ENCODE measurements at regions not wholly inside any gene's neighbourhood (a gene's known extent, or its start where the extent isn't known, plus 50 kb on each side); places are given as distances from the start of the nearest gene placed in this dataset.
"Not testable (repeated sequence)": the region's sequence is repeated elsewhere in the genome, so short reads cannot be mapped to it uniquely, and the experiment has no call there.

GRCh38 chr18:56291294-56291693, 347.1 kb downstream of the TXNL1 start:
- no peak overlapping the region for H3K4me3 Mint-ChIP-seq

DNA sequence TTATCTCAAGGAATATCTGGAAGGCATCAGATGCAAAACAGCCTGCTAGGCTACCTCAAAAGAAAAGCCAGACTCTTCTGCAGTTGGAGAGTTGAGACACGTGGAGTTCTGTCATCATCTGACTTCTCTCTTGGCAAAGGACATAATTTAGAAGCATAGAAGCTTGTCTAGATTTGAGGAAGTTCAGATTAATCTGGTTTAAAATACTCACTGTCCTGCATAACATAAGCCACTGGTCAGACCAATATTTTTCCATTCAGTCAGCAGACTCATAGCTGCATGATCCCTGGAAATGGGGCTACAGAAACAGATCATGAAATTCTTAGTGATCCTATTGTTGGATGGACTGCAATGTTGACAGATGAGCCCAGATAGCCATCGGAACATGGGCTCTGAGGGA, 349.0 kb downstream of the TXNL1 start:
- no peak for DNase-seq
- H3K36me3 Mint-ChIP-seq (ENCODE audit: low read depth), result no peaks in the 10 kb centered on the region
- no peak overlapping the region for H3K27ac Mint-ChIP-seq
- no peaks in the 10 kb centered on the region for H3K9me3 Mint-ChIP-seq
- intact Hi-C loops (cut with micrococcal nuclease), result no loop called here
- no peaks in the 10 kb centered on the region for H3K4me1 Mint-ChIP-seq (ENCODE audit: low read depth)
- H3K4me3 Mint-ChIP-seq, result no peak overlapping the region
- CTCF ChIA-PET, result no interaction called here
- H3K27me3 Mint-ChIP-seq (ENCODE audit: low read depth), result no peaks in the 10 kb centered on the region

More at GRCh38 chr18:56291294-56291693, 347.1 kb downstream of the TXNL1 start:
- H3K27ac Mint-ChIP-seq, result no peak overlapping the region
- intact Hi-C loops (cut with micrococcal nuclease), result no loop called here
- H3K4me1 Mint-ChIP-seq (ENCODE audit: low read depth), result peaks cover 2% of the 10 kb centered on the region
- DNase-seq, result no peak
- no peaks in the 10 kb centered on the region for H3K27me3 Mint-ChIP-seq (ENCODE audit: low read depth)
- no peaks in the 10 kb centered on the region for H3K36me3 Mint-ChIP-seq (ENCODE audit: low read depth)
- no peaks in the 10 kb centered on the region for H3K9me3 Mint-ChIP-seq
- CTCF ChIA-PET, result no interaction called here

DNA sequence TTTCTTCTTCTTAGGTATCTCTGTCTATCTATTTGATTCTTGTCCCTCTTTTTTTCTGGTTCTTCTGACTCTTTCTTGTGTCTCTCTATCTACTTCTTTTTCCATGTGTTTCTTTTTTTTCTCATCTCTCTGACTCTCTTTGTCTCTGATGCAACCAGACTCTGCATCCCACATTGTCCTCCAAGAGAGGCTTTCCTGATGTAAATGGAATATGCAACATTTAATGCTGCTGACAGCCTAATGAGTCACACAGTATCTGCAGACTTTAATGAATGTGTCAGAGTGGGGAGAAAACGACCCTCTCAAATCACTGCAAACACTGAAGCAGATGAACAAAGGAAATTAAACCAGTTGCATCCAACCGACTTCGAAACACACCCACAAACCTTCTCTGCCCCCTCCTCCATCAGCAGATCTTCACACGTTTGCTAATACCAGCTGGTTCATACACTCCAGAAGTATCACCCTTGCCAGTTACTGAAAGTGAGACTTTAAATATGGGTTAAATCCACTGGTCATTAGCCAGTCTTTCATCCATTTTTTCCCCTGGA, 351.5 kb downstream of the TXNL1 start:
- intact Hi-C loops (cut with micrococcal nuclease), result no loop called here
- Mint-ChIP-seq H3K4me3 (no peak overlapping the region), H3K4me1 (ENCODE audit: low read depth) (no peaks in the 10 kb centered on the region), H3K27me3 (ENCODE audit: low read depth) (no peaks in the 10 kb centered on the region), H3K9me3 (no peaks in the 10 kb centered on the region), H3K36me3 (ENCODE audit: low read depth) (no peaks in the 10 kb centered on the region), H3K27ac (no peak overlapping the region)
- no peak for DNase-seq
- CTCF ChIA-PET, result interaction anchor here (0.6 kb wide), 1 partner anchor 55 kb away, joined by 3 read pairs; no protein-coding TSS in a partner anchor

- no peaks in the 10 kb centered on the region for H3K36me3 Mint-ChIP-seq (ENCODE audit: low read depth)
- no peak overlapping the region for H3K27ac Mint-ChIP-seq
- intact Hi-C loops (cut with micrococcal nuclease), result no loop called here
- CTCF ChIA-PET, result no interaction called here
- no peaks in the 10 kb centered on the region for H3K27me3 Mint-ChIP-seq (ENCODE audit: low read depth)
- no peak for DNase-seq
- no peaks in the 10 kb centered on the region for H3K9me3 Mint-ChIP-seq
- H3K4me1 Mint-ChIP-seq (ENCODE audit: low read depth), result no peaks in the 10 kb centered on the region
- no peak overlapping the region for H3K4me3 Mint-ChIP-seq
Measured at GRCh38 chr18:56285387-56286065, 352.9 kb downstream of the TXNL1 start.

DNA sequence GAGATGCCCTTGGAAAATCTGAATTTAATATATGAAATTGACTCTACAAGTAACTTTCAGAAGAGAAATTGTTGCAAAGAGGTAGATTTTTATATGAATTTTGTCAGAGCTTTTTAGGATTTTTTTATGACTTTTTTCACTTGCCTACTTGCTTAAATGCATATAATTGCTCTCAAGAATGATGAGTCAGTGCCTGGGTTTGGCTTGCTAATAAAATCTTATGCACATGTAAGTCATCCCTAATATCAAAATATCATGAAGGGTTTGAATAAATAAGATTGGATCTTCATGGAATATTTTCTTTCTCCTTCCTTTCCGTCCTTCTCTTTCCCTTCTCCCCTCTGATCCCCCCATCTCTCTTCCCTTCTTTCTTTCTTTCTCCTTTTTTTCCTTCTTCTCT, 354.1 kb downstream of the TXNL1 start:
- Mint-ChIP-seq H3K27ac (no peak overlapping the region), H3K27me3 (ENCODE audit: low read depth) (no peaks in the 10 kb centered on the region), H3K4me3 (no peak overlapping the region), H3K9me3 (peaks cover 1% of the 10 kb centered on the region), H3K36me3 (ENCODE audit: low read depth) (no peaks in the 10 kb centered on the region), H3K4me1 (ENCODE audit: low read depth) (no peaks in the 10 kb centered on the region)
- intact Hi-C loops (cut with micrococcal nuclease), result no loop called here
- DNase-seq, result no peak
- CTCF ChIA-PET, result interaction anchor here (0.6 kb wide), 1 partner anchor 191 kb away, joined by 3 read pairs; no protein-coding TSS in a partner anchor

GRCh38 chr18:56283316-56283715, 355.1 kb downstream of the TXNL1 start:
- no peaks in the 10 kb centered on the region for H3K4me1 Mint-ChIP-seq (ENCODE audit: low read depth)
- no peak overlapping the region for H3K27ac Mint-ChIP-seq
- intact Hi-C loops (cut with micrococcal nuclease), result no loop called here
- CTCF ChIA-PET, result no interaction called here
- no peak for DNase-seq
- no peak overlapping the region for H3K4me3 Mint-ChIP-seq
- H3K9me3 Mint-ChIP-seq, result peaks cover 1% of the 10 kb centered on the region
- H3K36me3 Mint-ChIP-seq (ENCODE audit: low read depth), result no peaks in the 10 kb centered on the region
- peaks cover 3% of the 10 kb centered on the region for H3K27me3 Mint-ChIP-seq (ENCODE audit: low read depth)

DNA sequence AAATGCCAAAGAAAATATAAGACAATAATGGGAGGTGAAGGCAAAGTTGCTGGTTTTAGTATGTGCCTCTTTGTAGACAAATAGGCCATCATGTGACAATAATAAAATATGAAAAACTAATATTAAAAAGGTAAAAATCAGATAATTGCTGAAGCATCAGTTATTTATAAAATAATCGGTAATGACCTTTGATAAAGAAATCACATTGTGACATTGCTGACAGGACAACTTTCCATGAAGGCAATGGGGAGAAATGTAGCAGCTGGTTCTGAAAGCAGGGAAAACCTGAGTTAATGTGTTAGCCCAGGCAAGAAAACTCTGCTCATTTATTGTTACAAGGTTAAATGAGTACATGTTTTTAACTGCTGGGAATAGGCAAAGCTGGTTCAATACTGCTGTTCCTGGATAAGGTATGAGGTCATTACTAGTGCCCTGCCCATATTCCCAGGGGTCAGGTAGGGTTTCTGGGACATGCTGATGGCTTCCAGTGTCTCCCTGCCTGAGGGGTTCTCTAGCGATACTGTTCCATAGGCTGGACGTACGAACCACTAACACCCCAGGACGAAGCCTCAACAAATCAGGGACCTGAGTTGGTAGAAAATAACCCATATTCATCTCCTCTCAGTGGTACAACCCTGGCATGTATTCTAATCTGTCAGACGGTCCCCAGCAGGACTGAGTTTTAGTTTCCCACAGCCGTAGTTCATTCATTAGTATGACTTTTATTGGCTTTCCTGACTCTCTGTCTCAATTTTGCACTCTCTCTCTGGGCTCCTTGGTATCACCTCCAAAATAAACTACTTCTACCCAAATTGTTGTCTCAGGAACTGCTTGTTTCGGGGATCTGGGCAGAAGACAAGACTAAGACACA, 355.9 kb downstream of the TXNL1 start:
- CTCF ChIA-PET, result no interaction called here
- no peak for DNase-seq
- Mint-ChIP-seq H3K4me1 (ENCODE audit: low read depth) (no peaks in the 10 kb centered on the region), H3K27me3 (ENCODE audit: low read depth) (peaks cover 3% of the 10 kb centered on the region), H3K4me3 (no peak overlapping the region), H3K36me3 (ENCODE audit: low read depth) (no peaks in the 10 kb centered on the region), H3K9me3 (peaks cover 1% of the 10 kb centered on the region), H3K27ac (no peak overlapping the region)
- intact Hi-C loops (cut with micrococcal nuclease), result no loop called here

DNA sequence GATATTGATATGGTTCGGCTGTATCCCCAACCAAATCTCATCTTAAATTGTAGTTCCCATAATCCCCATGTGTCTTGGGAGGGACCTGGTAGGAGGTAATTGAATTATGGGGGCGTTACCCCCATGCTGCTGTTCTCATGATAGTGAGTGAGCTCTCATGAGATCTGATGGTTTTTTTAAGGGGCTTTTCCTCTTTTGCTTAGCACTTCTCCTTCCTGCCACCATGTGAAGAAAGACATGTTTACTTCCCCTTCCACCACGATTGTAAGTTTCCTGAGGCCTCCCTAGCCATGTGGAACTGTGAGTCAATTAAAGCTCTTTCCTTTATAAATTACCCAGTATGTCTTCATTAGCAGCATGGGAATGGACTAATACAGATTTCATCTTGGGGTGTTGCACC, 358.6 kb downstream of the TXNL1 start:
- H3K9me3 Mint-ChIP-seq; H3K4me1 Mint-ChIP-seq (ENCODE audit: low read depth); H3K27ac Mint-ChIP-seq; DNase-seq; H3K36me3 Mint-ChIP-seq (ENCODE audit: low read depth); intact Hi-C loops (cut with micrococcal nuclease); CTCF ChIA-PET; H3K27me3 Mint-ChIP-seq (ENCODE audit: low read depth); H3K4me3 Mint-ChIP-seq: not testable (repeated sequence)

DNA sequence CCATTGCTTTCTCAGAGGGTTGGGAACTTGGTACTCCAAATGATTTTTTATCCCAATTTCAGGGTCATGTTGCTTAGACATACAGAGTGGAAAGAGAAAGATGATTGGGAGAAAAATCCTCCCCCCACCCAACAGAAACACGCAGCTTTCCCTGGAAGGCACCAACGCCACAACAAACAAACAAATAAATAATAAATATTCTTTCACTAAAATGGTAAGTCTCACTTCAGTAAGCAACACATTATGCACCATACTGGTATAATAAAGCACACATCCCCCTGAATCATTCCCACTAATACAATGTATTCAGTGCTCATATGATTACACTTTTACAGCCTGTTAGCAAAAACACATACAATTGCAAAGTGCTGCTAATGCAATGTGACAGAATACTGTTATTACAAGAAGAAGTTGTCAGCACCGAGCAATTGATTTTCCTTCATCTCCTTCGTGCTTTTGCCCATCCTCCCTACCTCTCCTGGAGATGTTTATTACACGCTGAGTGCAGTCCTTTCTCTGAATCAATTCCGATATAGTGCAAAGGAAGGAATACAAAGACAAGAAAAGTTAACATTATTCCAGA, 359.9 kb downstream of the TXNL1 start:
- Mint-ChIP-seq H3K4me1 (ENCODE audit: low read depth) (no peaks in the 10 kb centered on the region), H3K36me3 (ENCODE audit: low read depth) (no peaks in the 10 kb centered on the region), H3K4me3 (no peak overlapping the region), H3K9me3 (peaks cover 1% of the 10 kb centered on the region), H3K27me3 (ENCODE audit: low read depth) (peaks cover 3% of the 10 kb centered on the region), H3K27ac (no peak overlapping the region)
- DNase-seq, result no peak
- CTCF ChIA-PET, result interaction anchor here (0.8 kb wide), 1 partner anchor 1044 kb away, joined by 3 read pairs; no protein-coding TSS in a partner anchor
- intact Hi-C loops (cut with micrococcal nuclease), result no loop called here

- H3K4me3 Mint-ChIP-seq, result no peak overlapping the region
- CTCF ChIA-PET, result no interaction called here
- peaks cover 3% of the 10 kb centered on the region for H3K27me3 Mint-ChIP-seq (ENCODE audit: low read depth)
- peaks cover 1% of the 10 kb centered on the region for H3K9me3 Mint-ChIP-seq
- intact Hi-C loops (cut with micrococcal nuclease), result no loop called here
- no peaks in the 10 kb centered on the region for H3K4me1 Mint-ChIP-seq (ENCODE audit: low read depth)
- no peak overlapping the region for H3K27ac Mint-ChIP-seq
- H3K36me3 Mint-ChIP-seq (ENCODE audit: low read depth), result no peaks in the 10 kb centered on the region
- no peak for DNase-seq
Measured at GRCh38 chr18:56276466-56276865, 361.9 kb downstream of the TXNL1 start.

DNA sequence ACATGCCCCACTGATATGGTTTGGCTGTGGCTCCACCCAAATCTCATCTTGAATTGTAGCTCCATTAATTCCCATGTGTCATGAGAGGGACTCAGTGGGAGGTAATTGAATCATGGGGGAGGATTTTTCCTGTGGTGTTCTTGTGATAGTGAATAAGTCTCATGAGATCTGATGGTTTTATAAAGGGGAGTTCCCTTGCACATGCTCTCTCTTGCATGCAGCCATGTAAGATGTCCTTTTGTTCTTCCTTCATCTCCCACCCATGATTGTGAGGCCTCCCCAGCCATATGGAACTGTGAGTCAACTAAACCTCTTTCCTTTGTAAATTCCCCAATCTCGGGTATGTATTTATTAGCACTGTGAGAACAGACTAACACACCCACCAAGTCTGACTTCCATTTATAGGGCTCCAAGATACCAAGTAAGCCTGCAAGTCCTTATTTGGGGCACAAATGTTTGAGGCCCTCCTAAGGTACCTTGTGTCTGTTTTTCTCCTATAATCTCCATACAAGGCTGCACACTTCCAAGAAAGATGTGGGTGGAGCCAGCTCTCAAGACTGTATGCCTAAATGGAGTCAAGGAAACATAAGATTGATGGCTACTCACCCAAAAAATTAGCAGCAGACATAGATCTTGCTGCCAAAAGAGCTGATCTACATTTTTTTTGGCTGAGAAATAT, 364.7 kb downstream of the TXNL1 start:
- H3K4me3 Mint-ChIP-seq, result no peak overlapping the region
- intact Hi-C loops (cut with micrococcal nuclease), result no loop called here
- no peaks in the 10 kb centered on the region for H3K4me1 Mint-ChIP-seq (ENCODE audit: low read depth)
- no peak for DNase-seq
- H3K27ac Mint-ChIP-seq, result no peak overlapping the region
- H3K9me3 Mint-ChIP-seq, result no peaks in the 10 kb centered on the region
- CTCF ChIA-PET, result no interaction called here
- H3K36me3 Mint-ChIP-seq (ENCODE audit: low read depth), result no peaks in the 10 kb centered on the region
- peaks cover 3% of the 10 kb centered on the region for H3K27me3 Mint-ChIP-seq (ENCODE audit: low read depth)

DNA sequence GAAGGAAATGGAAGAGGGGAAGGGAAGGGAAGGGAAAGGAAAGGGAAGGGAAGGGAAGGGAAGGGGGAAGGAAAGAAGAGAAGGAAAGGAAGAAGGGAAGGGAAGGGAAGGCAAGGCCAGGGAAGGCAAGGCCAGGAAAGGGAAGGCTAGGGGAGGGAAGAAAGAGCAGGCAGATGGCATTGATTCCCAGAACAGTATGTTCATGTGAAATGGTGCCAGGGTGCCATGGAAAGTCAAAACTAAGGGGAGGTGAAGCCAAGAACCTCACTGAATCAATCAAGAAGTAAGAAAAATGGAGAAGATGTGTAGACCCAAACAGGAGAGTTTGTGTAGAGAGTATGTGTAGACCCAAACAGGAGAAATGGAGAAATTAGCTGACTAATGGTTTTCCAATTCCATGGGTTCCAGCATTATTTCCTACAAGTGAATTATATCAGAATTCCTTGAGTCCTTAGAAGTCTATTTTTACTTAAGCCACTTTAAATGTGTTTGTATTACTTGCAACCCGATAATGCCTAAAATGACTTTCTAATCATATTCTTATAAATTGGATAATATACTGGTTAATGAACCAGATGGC, 367.6 kb downstream of the TXNL1 start:
- Mint-ChIP-seq H3K4me1 (ENCODE audit: low read depth) (no peaks in the 10 kb centered on the region), H3K4me3 (no peak overlapping the region), H3K36me3 (ENCODE audit: low read depth) (no peaks in the 10 kb centered on the region), H3K27me3 (ENCODE audit: low read depth) (peaks cover 9% of the 10 kb centered on the region), H3K9me3 (no peaks in the 10 kb centered on the region), H3K27ac (no peak overlapping the region)
- DNase-seq, result no peak
- CTCF ChIA-PET, result no interaction called here
- intact Hi-C loops (cut with micrococcal nuclease), result no loop called here
